Common myeloid progenitor, CD34-positive (primary cell): ENCODE measurements at regions not wholly inside any gene's neighbourhood (a gene's known extent, or its start where the extent isn't known, plus 50 kb on each side); places are given as distances from the start of the nearest gene placed in this dataset.
"Not testable (repeated sequence)": the region's sequence is repeated elsewhere in the genome, so short reads cannot be mapped to it uniquely, and the experiment has no call there.

Source experiments
- CTCF ChIA-PET: fragments of 350-600 bp; sonication (Branson Sonifier 250); formaldehyde crosslinking; loops from one replicate; lab custom pipeline; 2021; ENCODE audit warnings: antibody characterized with exemption; lab: Charles Lee
- POLR2A ChIA-PET: fragments of 350-600 bp; sonication (Branson Sonifier 250); formaldehyde crosslinking; loops from one replicate; lab custom pipeline; 2021; ENCODE audit warnings: antibody characterized with exemption; lab: Charles Lee
- DNase-seq, 3 donors: peaks; one replicate each; pipeline versions ENCODE4 v3.0.0 to v3.0.0-alpha.2; 2013
- H3K27ac ChIP-seq, 2 experiments: 1 replicate in 1 of 2; 2 replicates in 1 of 2; pipeline ENCODE4 v1.7.0; 2013; ENCODE audit warnings: inconsistent platforms in 2 of 2, low read length in 2 of 2, mild to moderate bottlenecking in 2 of 2, low read depth in 1 of 2, moderate library complexity in 1 of 2; ENCODE audit not compliant: severe bottlenecking in 2 of 2, insufficient read depth in 1 of 2, poor library complexity in 1 of 2
- H3K27me3 ChIP-seq, 5 experiments: replicated peaks in 2 of 5; 1 replicate in 3 of 5; 2 replicates in 2 of 5; pipeline versions ENCODE4 v1.6.1 to v1.7.0; 2013; ENCODE audit warnings: low read length in 4 of 5, mild to moderate bottlenecking in 2 of 5, moderate library complexity in 2 of 5, inconsistent platforms in 1 of 5; ENCODE audit not compliant: insufficient read depth in 5 of 5, control insufficient read depth in 4 of 5
- H3K36me3 ChIP-seq, 4 experiments: 1 replicate in 2 of 4; 2 replicates in 2 of 4; pipeline versions ENCODE4 v1.6.1 to v1.7.0; 2013; ENCODE audit warnings: low read length in 3 of 4, control low read depth in 1 of 4, mild to moderate bottlenecking in 1 of 4; ENCODE audit not compliant: control insufficient read depth in 4 of 4, insufficient read depth in 4 of 4
- H3K4me1 ChIP-seq, 4 experiments: 1 replicate in 3 of 4; 2 replicates in 1 of 4; pipeline versions ENCODE4 v1.6.1 to v1.7.1; 2013; ENCODE audit warnings: low read length in 3 of 4, mild to moderate bottlenecking in 3 of 4, control low read depth in 1 of 4, inconsistent platforms in 1 of 4, moderate library complexity in 1 of 4; ENCODE audit not compliant: control insufficient read depth in 4 of 4, insufficient read depth in 4 of 4; ENCODE audit errors: control extremely low read depth in 1 of 4
- H3K4me3 ChIP-seq, 7 experiments: 1 replicate in 4 of 7; 2 replicates in 3 of 7; pipeline versions ENCODE4 v1.5.1 to v1.7.0; 2013; ENCODE audit warnings: mild to moderate bottlenecking in 7 of 7, low read length in 6 of 7, moderate library complexity in 6 of 7, inconsistent platforms in 2 of 7, low read depth in 2 of 7, control low read depth in 1 of 7; ENCODE audit not compliant: insufficient read depth in 4 of 7, control insufficient read depth in 1 of 7; ENCODE audit errors: extremely low read depth in 1 of 7
- H3K9me3 ChIP-seq, 5 experiments: 1 replicate in 4 of 5; 2 replicates in 1 of 5; pipeline versions ENCODE4 v1.6.1 to v1.7.1; 2013; ENCODE audit warnings: low read length in 4 of 5, mild to moderate bottlenecking in 2 of 5, inconsistent platforms in 1 of 5, low read depth in 1 of 5, moderate library complexity in 1 of 5; ENCODE audit not compliant: control insufficient read depth in 4 of 5, insufficient read depth in 2 of 5; ENCODE audit errors: control extremely low read depth in 1 of 5
- WGBS: methylation state at CpG from one replicate; pipeline ENCODE4 v1.1.5; 2013; ENCODE audit not compliant: insufficient coverage; 5-methylcytosine and 5-hydroxymethylcytosine counted together

- H3K4me3 ChIP-seq: not testable (repeated sequence)
- CTCF ChIA-PET: interaction anchor here (2.8 kb wide), 1 partner anchor 19 kb away, joined by 9 read pairs; no protein-coding TSS in a partner anchor
Observed at GRCh38 chr17:27373695-27374094, 79.8 kb downstream of the WSB1 start.

GRCh38 chr17:27376637-27377547 is 79.4 kb upstream of the KSR1 start:
- 100% methylated on average over 4 of the region's 5 CpGs for WGBS
- H3K9me3 ChIP-seq: peaks cover 0 to 13% (median under 1%) of the 10 kb centered on the region in 5 experiments
- no peak for DNase-seq

More at GRCh38 chr17:27373695-27374094, 79.8 kb downstream of the WSB1 start:
- H3K27ac ChIP-seq, DNase-seq, H3K4me1 ChIP-seq, H3K27me3 ChIP-seq, H3K36me3 ChIP-seq, POLR2A ChIA-PET: not testable (repeated sequence)
- peaks cover 0 to 13% (median 5%) of the 10 kb centered on the region in 5 experiments for H3K9me3 ChIP-seq

GRCh38 chr17:27378482-27379175 is 77.6 kb upstream of the KSR1 start:
- WGBS: 100% methylated on average over 2 of the region's 9 CpGs
- H3K36me3 ChIP-seq: no peaks in the 10 kb centered on the region
- peaks cover 0 to 7% (median 0%) of the 10 kb centered on the region in 5 experiments for H3K9me3 ChIP-seq
- POLR2A ChIA-PET: no interaction called here
- H3K4me1 ChIP-seq: peaks cover 0 to 23% (median 16%) of the 10 kb centered on the region in 4 experiments
- no peak overlapping the region for H3K4me3 ChIP-seq
- H3K27me3 ChIP-seq: no peaks in the 10 kb centered on the region
- H3K27ac ChIP-seq: no peak overlapping the region
- DNase-seq: no peak
- CTCF ChIA-PET: interaction anchor here (0.8 to 2.2 kb wide), 7 partner anchors 9 to 223 kb away, joined by 3 to 17 read pairs (median 3); no protein-coding TSS in a partner anchor

More at GRCh38 chr17:27376637-27377547, 79.4 kb upstream of the KSR1 start:
- Histone ChIP-seq H3K27me3 (no peaks in the 10 kb centered on the region), H3K36me3 (no peaks in the 10 kb centered on the region), H3K4me3 (no peak overlapping the region), H3K27ac (no peak overlapping the region), H3K4me1 (peaks cover 0 to 17% (median 14%) of the 10 kb centered on the region in 4 experiments)
- ChIA-PET POLR2A (interaction anchor here (0.6 to 0.7 kb wide), 3 partner anchors 82 to 170 kb away, joined by 3 to 6 read pairs (median 3); no protein-coding TSS in a partner anchor), CTCF (interaction anchor here (0.7 to 1.4 kb wide), 5 partner anchors 9 to 44 kb away, joined by 3 read pairs; no protein-coding TSS in a partner anchor)

GRCh38 chr17:27379888-27380533 is 76.2 kb upstream of the KSR1 start:
- Histone ChIP-seq H3K27ac (no peak overlapping the region), H3K9me3 (peaks cover 0 to 5% (median 0%) of the 10 kb centered on the region in 5 experiments), H3K36me3 (no peaks in the 10 kb centered on the region), H3K4me3 (peak overlapping the region in 4 of 7 experiments; percentile 16 to 66 (median 49)), H3K27me3 (no peaks in the 10 kb centered on the region), H3K4me1 (peaks cover 0 to 30% (median 21%) of the 10 kb centered on the region in 4 experiments)
- 24% methylated on average over 10 of the region's 21 CpGs for WGBS
- POLR2A ChIA-PET: interaction anchor here (1.2 kb wide), 1 partner anchor 13 kb away, joined by 3 read pairs; no protein-coding TSS in a partner anchor
- CTCF ChIA-PET: interaction anchor here (0.7 to 7.0 kb wide), 20 partner anchors 9 to 250 kb away, joined by 3 to 92 read pairs (median 5); partner anchors contain the start of gene LGALS9
- no peak for DNase-seq

GRCh38 chr17:27380551-27380950 is 75.7 kb upstream of the KSR1 start:
- H3K36me3 ChIP-seq: no peaks in the 10 kb centered on the region
- DNase-seq: no peak
- 87% methylated on average over 10 of the region's 10 CpGs for WGBS
- H3K4me1 ChIP-seq: peaks cover 0 to 30% (median 21%) of the 10 kb centered on the region in 4 experiments
- H3K27me3 ChIP-seq: no peaks in the 10 kb centered on the region
- CTCF ChIA-PET: interaction anchor here (0.7 to 7.0 kb wide), 15 partner anchors 9 to 250 kb away, joined by 3 to 92 read pairs (median 6); partner anchors contain the start of gene LGALS9
- POLR2A ChIA-PET: interaction anchor here (1.2 kb wide), 1 partner anchor 13 kb away, joined by 3 read pairs; no protein-coding TSS in a partner anchor
- H3K9me3 ChIP-seq: peaks cover 0 to 5% (median 0%) of the 10 kb centered on the region in 5 experiments
- peak overlapping the region in 3 of 7 experiments; percentile 44 to 66 (median 54) for H3K4me3 ChIP-seq
- no peak overlapping the region for H3K27ac ChIP-seq

- WGBS: 41% methylated on average over 20 of the region's 22 CpGs
- DNase-seq: peak; percentile 87 to 92 (median 90)
- Histone ChIP-seq H3K36me3 (no peaks in the 10 kb centered on the region), H3K4me3 (peak overlapping the region in 2 of 7 experiments; percentile 44 to 66), H3K27me3 (no peaks in the 10 kb centered on the region), H3K27ac (no peak overlapping the region), H3K4me1 (peaks cover 0 to 30% (median 21%) of the 10 kb centered on the region in 4 experiments), H3K9me3 (peaks cover 0 to 5% (median 0%) of the 10 kb centered on the region in 5 experiments)
- CTCF ChIA-PET: interaction anchor here (0.7 to 7.0 kb wide), 19 partner anchors 8 to 226 kb away, joined by 3 to 92 read pairs (median 5); no protein-coding TSS in a partner anchor
- POLR2A ChIA-PET: no interaction called here
Observed at GRCh38 chr17:27381007-27381501, 75.2 kb upstream of the KSR1 start.
